GM19035 (cell line): ENCODE measurements at regions not wholly inside any gene's neighbourhood (a gene's known extent, or its start where the extent isn't known, plus 50 kb on each side); places are given as distances from the start of the nearest gene placed in this dataset.

Experiments
- ATAC-seq: cut with Tn5 transposase; IDR thresholded peaks from one replicate; pipeline ENCODE4 v1.9.1; 2021; ENCODE audit not compliant: unreplicated experiment

GRCh38 chr5:89286320-89286719 lies 403.3 kb upstream of the MEF2C start:
- ATAC-seq = no peak

- ATAC-seq = no peak
Measured at GRCh38 chr5:89283728-89284493, 400.9 kb upstream of the MEF2C start.

DNA sequence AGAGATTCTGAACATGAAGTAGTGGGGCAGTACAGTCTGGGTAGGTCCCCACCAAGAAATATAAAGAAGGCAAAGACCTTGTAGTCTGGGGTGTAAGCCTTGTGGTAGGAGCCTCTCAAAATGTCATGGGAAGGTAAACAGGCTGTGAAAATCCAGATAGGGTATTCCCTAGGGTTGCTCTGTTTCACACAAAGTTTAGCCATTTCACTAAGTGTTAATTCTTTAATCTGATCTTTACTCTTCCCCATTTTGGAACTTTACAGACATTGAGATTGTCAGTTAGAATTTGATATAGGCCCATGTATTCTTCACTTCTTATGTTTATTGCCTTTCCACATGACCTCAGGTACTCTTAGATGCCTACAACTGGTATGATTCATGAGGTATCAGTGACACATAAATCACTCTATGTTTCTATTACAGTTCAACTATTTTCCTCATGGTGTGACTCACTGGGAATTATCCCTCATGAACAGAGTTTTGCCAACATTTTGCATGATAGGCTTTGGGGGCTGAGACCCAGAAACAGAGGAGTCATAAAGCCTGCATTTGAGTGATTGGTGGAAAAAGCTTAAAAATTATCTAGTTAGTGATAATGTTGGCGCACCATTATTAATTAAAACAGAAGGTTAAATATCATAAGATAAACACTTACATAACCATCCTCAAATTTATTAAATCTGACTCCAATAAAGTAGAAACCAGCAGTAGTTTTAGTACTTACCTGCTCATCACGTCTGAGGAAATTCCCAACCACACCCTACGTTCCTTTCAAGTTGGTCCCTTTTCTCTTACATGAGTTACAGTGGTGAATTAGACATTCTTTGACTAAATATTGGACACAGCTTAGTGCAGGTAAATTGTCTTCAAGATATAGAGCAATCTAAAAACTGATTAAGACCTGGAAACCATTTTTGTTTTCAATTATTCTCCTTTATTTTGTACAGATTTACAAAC lies 399.8 kb upstream of the MEF2C start:
- ATAC-seq = no peak

GRCh38 chr5:89281766-89282553 lies 399.0 kb upstream of the MEF2C start:
- no peak for ATAC-seq

- no peak for ATAC-seq
Measured at GRCh38 chr5:89281211-89281610, 398.2 kb upstream of the MEF2C start.

- no peak for ATAC-seq
Measured at GRCh38 chr5:89280103-89281037, 397.4 kb upstream of the MEF2C start.

GRCh38 chr5:89279391-89280036 lies 396.5 kb upstream of the MEF2C start:
- no peak for ATAC-seq

GRCh38 chr5:89277816-89278215 lies 394.8 kb upstream of the MEF2C start:
- ATAC-seq = no peak

- no peak for ATAC-seq
Measured at GRCh38 chr5:89276566-89277305, 393.8 kb upstream of the MEF2C start.

DNA sequence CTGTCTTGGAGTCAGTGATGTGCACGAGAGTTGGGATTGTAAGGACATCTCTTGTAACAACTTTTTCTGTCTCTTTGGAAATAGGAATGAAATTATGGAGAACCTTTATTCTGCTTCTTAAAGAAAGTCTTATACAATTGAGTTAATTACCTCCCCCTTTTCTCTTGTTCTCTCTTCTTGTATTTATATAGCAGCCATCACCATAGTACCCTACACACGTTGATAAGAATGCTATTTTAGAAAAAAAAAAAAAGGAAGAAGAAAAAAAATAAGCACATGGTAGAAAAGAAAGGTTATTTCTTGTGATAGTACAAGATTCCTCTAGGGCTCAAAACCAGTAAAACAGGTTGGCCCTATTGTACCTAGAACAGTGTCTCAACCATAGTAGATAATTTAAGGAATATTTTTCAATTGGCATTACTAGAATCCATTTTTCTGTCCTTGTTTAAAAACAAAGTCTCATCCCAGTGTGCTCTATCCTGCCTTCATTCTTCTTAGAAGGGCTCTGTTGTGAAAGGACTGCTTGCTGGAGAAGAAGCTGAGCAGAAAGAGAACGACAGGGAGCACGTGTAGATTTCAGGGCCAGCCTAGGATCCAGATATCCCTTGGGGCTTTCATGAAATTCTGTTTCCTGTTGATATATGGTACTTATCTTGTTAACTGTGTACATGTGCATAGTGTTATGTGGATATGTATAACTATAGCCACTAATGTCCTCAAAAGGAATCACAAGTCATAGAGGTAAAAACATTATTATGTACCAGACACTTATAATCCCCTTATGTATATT lies 392.3 kb upstream of the MEF2C start:
- ATAC-seq = no peak

GRCh38 chr5:89273289-89273688 lies 390.3 kb upstream of the MEF2C start:
- ATAC-seq = no peak

GRCh38 chr5:89270901-89271300 lies 387.9 kb upstream of the MEF2C start:
- ATAC-seq = no peak

DNA sequence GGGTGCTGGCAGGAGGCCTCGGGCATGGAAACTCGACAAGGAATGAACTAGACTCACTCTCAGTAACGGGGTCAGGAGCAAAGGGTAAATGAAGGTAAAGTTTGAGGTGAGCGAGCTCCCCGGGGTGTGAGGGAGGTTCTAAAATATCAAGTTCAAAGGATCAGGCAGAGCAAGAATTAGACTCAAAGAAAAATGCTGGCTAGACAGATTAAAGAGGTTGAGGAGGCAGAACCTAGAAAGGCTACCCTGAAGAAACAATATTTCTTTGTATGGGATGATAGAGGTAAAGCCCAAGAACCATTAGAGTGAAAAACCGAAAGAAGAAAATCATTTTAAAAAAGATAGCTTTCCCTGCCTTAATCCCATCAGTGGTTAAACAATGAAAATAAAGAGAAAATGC lies 386.7 kb upstream of the MEF2C start:
- no peak for ATAC-seq

DNA sequence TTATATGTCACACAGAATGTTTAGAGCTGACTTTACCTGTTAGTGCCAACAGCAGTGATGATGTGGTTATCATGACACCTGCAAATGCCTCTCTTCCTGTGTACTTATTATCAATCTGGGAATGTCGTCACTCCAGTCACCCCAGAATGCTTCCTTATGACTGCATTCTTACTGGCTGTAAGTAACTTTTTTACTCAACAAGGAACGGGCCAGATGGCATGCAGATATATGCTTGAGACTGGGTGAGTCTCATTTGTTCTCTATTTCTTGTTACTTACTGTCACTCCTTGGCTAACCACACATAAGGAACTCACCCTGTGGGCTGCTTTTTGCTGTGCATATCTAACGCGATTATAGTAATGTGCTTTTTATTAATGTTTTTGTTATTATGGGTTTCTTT lies 385.5 kb upstream of the MEF2C start:
- ATAC-seq = no peak

DNA sequence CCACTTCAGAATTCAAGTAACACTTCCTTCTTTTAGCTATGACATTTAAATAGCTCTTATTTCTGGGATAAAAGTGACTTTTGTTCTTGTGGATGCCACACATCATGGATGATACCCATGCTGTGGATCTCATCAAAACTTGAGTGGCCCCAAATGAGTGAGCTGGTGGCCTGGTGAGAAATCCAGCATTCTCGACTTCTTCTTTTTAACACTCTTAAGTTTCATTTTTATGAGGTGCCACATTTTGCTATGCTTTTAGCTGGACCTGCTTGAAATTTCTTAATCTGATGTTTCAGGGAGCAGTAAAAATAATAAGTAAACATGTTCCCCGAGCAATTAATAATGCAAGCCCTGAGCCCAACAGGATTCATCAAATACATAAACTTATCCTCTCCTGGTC lies 384.8 kb upstream of the MEF2C start:
- ATAC-seq = no peak

- ATAC-seq = no peak
Measured at GRCh38 chr5:89265511-89266179, 382.7 kb upstream of the MEF2C start.

DNA sequence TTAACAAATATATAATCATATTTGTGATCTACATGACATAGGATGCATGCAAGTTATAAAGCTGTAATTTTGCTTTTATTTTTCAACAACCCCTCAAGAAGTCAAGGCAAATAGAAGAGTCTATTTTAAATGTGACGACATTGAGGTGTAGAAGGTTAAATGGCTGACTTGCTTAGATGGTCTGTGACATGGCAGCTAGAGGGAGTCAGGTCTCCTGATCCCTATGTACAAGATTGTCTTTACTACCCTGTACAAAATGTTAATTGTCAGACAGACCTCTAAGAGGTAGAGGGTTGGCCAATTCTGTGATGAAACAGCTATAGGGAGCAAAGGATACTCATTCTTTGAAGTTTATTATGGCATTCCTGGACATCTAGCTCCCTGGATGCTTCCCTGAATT lies 380.9 kb upstream of the MEF2C start:
- ATAC-seq = no peak

DNA sequence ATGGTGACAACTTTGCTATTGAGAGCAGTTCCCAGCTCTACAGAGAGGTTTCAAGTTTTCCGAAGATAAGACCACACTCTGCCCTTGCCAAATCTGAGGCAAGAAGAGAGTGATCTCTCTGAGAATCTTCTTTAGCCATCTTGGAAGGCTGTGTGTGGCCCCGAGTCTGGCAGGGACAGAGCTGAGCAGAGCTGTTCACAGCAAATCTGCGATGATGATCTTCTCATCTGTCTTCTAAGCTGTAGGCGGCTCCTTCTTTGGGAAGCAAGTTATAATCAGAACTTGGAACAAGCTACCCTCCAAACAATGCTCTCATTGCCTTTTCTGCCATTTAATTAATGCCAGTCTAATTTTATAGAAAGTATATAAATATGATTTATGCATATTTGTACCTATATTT lies 379.0 kb upstream of the MEF2C start:
- ATAC-seq = no peak
